Neural progenitor cell (in vitro differentiated cells): ENCODE measurements at regions not wholly inside any gene's neighbourhood (a gene's known extent, or its start where the extent isn't known, plus 50 kb on each side); places are given as distances from the start of the nearest gene placed in this dataset. TPM values are rescaled to one million over a fixed set of nuclear protein-coding genes. Genes with fewer than 3 reads are reported as not detected.
"Not testable (repeated sequence)": the region's sequence is repeated elsewhere in the genome, so short reads cannot be mapped to it uniquely, and the experiment has no call there.

Experiments
- DNase-seq: peaks from one replicate; pipeline ENCODE4 v3.0.0-alpha.2; 2016; ENCODE audit warnings: low spot score
- H2AFZ ChIP-seq: fragments of 200-600 bp; sonication (generic); replicated peaks from 2 replicates; pipeline ENCODE4 v1.6.1; 2016; ENCODE audit warnings: antibody characterized with exemption
- H3F3A ChIP-seq: fragments of 200-600 bp; sonication (generic); 2 replicates; pipeline ENCODE4 v1.6.1; 2016; ENCODE audit warnings: antibody characterized with exemption, low read depth
- H3K27ac ChIP-seq: fragments of 200-600 bp; sonication (generic); 2 replicates; pipeline ENCODE4 v1.5.1; 2016; ENCODE audit warnings: mild to moderate bottlenecking
- H3K27me3 ChIP-seq: fragments of 200-600 bp; sonication (generic); 2 replicates; pipeline ENCODE4 v1.6.1; 2016; ENCODE audit warnings: mild to moderate bottlenecking, moderate library complexity
- H3K36me3 ChIP-seq: fragments of 200-600 bp; sonication (generic); 2 replicates; pipeline ENCODE4 v1.5.1; 2016
- H3K4me1 ChIP-seq: fragments of 200-600 bp; sonication (generic); 2 replicates; pipeline ENCODE4 v1.6.1; 2016; ENCODE audit warnings: mixed run types
- H3K4me2 ChIP-seq: fragments of 200-600 bp; sonication (generic); 2 replicates; pipeline ENCODE4 v1.6.1; 2016
- H3K4me3 ChIP-seq: fragments of 200-600 bp; sonication (generic); 2 replicates; pipeline ENCODE4 v1.5.1; 2016
- H3K79me2 ChIP-seq: fragments of 200-600 bp; sonication (generic); 2 replicates; pipeline ENCODE4 v1.6.1; 2016; ENCODE audit warnings: low read depth
- H3K9ac ChIP-seq: fragments of 200-600 bp; sonication (generic); 2 replicates; pipeline ENCODE4 v1.6.1; 2016
- H3K9me3 ChIP-seq: fragments of 200-600 bp; sonication (generic); 2 replicates; pipeline ENCODE4 v1.5.1; 2016; ENCODE audit warnings: low read depth
- H4K20me1 ChIP-seq: fragments of 200-600 bp; sonication (generic); 2 replicates; pipeline ENCODE4 v1.6.1; 2016; ENCODE audit warnings: low read depth
- H3K27ac Mint-ChIP-seq: 3 replicates; pipeline ENCODE4 v1.8.0; 2021; ENCODE audit warnings: mixed read lengths
- H3K27me3 Mint-ChIP-seq: 2 replicates; pipeline ENCODE4 v1.8.0; 2022; ENCODE audit warnings: low read depth, mild to moderate bottlenecking, inconsistent platforms, moderate library complexity, mixed read lengths; ENCODE audit not compliant: insufficient read depth
- H3K36me3 Mint-ChIP-seq: 3 replicates; pipeline ENCODE4 v1.8.0; 2021; ENCODE audit warnings: mixed read lengths
- H3K4me1 Mint-ChIP-seq: 3 replicates; pipeline ENCODE4 v1.8.0; 2021; ENCODE audit warnings: mixed read lengths
- H3K4me3 Mint-ChIP-seq: 3 replicates; pipeline ENCODE4 v1.8.0; 2021; ENCODE audit warnings: mild to moderate bottlenecking, moderate library complexity, mixed read lengths
- H3K9me3 Mint-ChIP-seq: 3 replicates; pipeline ENCODE4 v1.8.0; 2020; ENCODE audit warnings: mixed read lengths
- small RNA-seq: library from RNA; depleted of rRNA; stranded (forward); fragments of <200 nt; gene quantifications from one replicate; pipeline ENCODE3, GENCODE V24; 2015

DNA sequence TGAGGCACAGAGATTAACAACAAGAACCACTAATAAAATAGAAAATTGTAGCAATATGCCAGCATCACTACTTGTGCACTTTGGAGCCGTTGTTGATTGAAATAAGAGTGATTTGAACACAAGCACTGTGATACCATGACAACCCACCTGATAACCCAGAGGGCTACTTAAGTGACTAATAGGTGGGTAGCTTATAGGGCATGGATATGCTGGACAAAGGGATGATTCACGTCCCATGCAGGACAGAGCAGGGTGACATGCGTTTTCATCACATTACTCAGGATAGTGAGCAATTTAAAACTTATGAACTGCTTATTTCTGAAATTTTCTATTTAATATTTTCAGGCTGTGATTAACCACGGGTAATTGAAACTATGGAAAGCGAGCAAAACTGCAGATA is 222.9 kb downstream of the SPATA31A7 start:
- not testable (repeated sequence) for DNase-seq, H3K4me3 Mint-ChIP-seq, H3K9me3 ChIP-seq, H3K4me3 ChIP-seq, H3K27me3 Mint-ChIP-seq, H3K36me3 ChIP-seq, H3K4me1 Mint-ChIP-seq, H4K20me1 ChIP-seq, H3F3A ChIP-seq, H3K27ac Mint-ChIP-seq, H3K4me1 ChIP-seq, H3K79me2 ChIP-seq, H3K9ac ChIP-seq, H2AFZ ChIP-seq, H3K27me3 ChIP-seq, H3K9me3 Mint-ChIP-seq, H3K27ac ChIP-seq, H3K4me2 ChIP-seq, H3K36me3 Mint-ChIP-seq

DNA sequence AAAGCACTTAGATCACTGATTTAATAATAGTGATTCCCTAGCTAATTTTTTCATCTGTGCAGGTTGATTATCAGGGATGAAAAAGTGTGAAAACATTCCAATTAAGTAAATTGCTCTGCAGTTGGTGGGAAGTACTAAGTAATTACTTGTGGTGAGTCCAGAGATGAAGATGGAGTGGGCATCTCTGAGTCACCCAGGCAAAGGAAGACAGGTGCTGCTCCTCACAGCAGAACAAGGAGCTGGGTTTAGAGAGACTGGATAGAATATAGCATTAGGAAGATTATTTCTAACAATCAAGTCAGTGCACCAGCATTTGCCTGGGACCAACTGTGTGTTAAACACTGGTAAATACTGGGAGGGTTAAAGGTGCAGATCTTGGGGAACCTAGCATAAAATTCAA is 228.3 kb downstream of the SPATA31A7 start:
- not testable (repeated sequence) for H3K27ac ChIP-seq, H3K9me3 ChIP-seq, H2AFZ ChIP-seq, H3K79me2 ChIP-seq, H3K4me3 ChIP-seq, H3K36me3 Mint-ChIP-seq, H3K9ac ChIP-seq, H3K27me3 Mint-ChIP-seq, H3K36me3 ChIP-seq, H3K4me2 ChIP-seq, H3F3A ChIP-seq, H3K4me3 Mint-ChIP-seq, H3K9me3 Mint-ChIP-seq, H3K27me3 ChIP-seq, H3K4me1 ChIP-seq, DNase-seq, H3K27ac Mint-ChIP-seq, H3K4me1 Mint-ChIP-seq, H4K20me1 ChIP-seq

GRCh38 chr9:61420267-61420958 is 230.6 kb downstream of the SPATA31A7 start:
- H3K9me3 Mint-ChIP-seq, DNase-seq, H3K36me3 Mint-ChIP-seq, H3K4me1 Mint-ChIP-seq, H3K27ac ChIP-seq, H4K20me1 ChIP-seq, H2AFZ ChIP-seq, H3K4me2 ChIP-seq, H3K4me3 ChIP-seq, H3K4me3 Mint-ChIP-seq, H3K27ac Mint-ChIP-seq, H3K9me3 ChIP-seq, H3K79me2 ChIP-seq, H3K36me3 ChIP-seq, H3K27me3 ChIP-seq, H3K9ac ChIP-seq, H3K27me3 Mint-ChIP-seq, H3F3A ChIP-seq, H3K4me1 ChIP-seq: not testable (repeated sequence)

- H2AFZ ChIP-seq, H3K27ac Mint-ChIP-seq, H3K9me3 ChIP-seq, H3K27me3 Mint-ChIP-seq, H3K4me2 ChIP-seq, H3K9me3 Mint-ChIP-seq, H3K36me3 Mint-ChIP-seq, H3K27me3 ChIP-seq, DNase-seq, H4K20me1 ChIP-seq, H3K4me3 Mint-ChIP-seq, H3K4me1 ChIP-seq, H3F3A ChIP-seq, H3K27ac ChIP-seq, H3K4me3 ChIP-seq, H3K79me2 ChIP-seq, H3K4me1 Mint-ChIP-seq, H3K36me3 ChIP-seq, H3K9ac ChIP-seq: not testable (repeated sequence)
Observed at GRCh38 chr9:61447189-61447588, 257.4 kb downstream of the SPATA31A7 start.

DNA sequence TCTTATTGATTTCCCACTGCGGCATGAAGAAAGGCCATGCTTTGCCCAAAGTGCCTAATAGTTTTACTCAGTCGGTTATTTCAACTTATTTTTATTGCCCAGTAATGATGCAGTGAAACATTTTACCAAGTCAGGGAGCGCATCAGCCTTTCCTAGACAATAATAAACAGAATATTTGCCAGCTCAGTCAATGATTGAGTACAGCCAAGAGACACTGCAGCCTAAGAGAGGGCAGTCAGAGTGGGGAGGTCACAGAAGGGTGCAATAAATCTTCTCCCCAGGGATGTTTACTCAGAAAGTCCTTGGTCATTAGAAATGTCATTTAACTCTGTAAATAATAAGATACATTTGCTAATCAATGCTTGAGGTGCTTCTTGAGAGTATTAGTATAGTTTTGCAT is 271.0 kb downstream of the SPATA31A7 start:
- not testable (repeated sequence) for H3K36me3 Mint-ChIP-seq, H3K9me3 Mint-ChIP-seq, H3K4me3 ChIP-seq, H3K4me3 Mint-ChIP-seq, H3K27me3 Mint-ChIP-seq, H3K27ac Mint-ChIP-seq, H2AFZ ChIP-seq, H3K27me3 ChIP-seq, H3K4me1 Mint-ChIP-seq, H3K9ac ChIP-seq, H3K4me2 ChIP-seq, H3K9me3 ChIP-seq, H3K36me3 ChIP-seq, H3F3A ChIP-seq, DNase-seq, H3K4me1 ChIP-seq, H3K79me2 ChIP-seq, H4K20me1 ChIP-seq, H3K27ac ChIP-seq

Small RNA genes in the stretch of these regions (small RNA-seq; reads per million reads assigned to genes)
- gene RN7SL462P: not detected
